Uterus (tissue), 2 donors: ENCODE measurements at regions not wholly inside any gene's neighbourhood (a gene's known extent, or its start where the extent isn't known, plus 50 kb on each side); places are given as distances from the start of the nearest gene placed in this dataset.
"Not testable (repeated sequence)": the region's sequence is repeated elsewhere in the genome, so short reads cannot be mapped to it uniquely, and the experiment has no call there.

Source experiments
- POLR2A ChIP-seq, 2 donors: fragments of 450-650 bp; IDR thresholded peaks; one replicate each; pipeline ENCODE4 v1.6.1; 2016; ENCODE audit warnings: antibody characterized with exemption in 2 of 2, mild to moderate bottlenecking in 1 of 2, moderate library complexity in 1 of 2
- TF ChIP-seq, protein P1 (sequence below), 4 experiments: fragments of 200-600 bp in 2 of 4; fragments of 450-650 bp in 2 of 4; sonication (generic) in 2 of 4; IDR thresholded peaks; one replicate each; pipeline ENCODE4 v1.5.1; 2016 to 2019; ENCODE audit warnings: antibody characterized with exemption in 4 of 4, mild to moderate bottlenecking in 2 of 4, moderate library complexity in 1 of 4

DNA sequence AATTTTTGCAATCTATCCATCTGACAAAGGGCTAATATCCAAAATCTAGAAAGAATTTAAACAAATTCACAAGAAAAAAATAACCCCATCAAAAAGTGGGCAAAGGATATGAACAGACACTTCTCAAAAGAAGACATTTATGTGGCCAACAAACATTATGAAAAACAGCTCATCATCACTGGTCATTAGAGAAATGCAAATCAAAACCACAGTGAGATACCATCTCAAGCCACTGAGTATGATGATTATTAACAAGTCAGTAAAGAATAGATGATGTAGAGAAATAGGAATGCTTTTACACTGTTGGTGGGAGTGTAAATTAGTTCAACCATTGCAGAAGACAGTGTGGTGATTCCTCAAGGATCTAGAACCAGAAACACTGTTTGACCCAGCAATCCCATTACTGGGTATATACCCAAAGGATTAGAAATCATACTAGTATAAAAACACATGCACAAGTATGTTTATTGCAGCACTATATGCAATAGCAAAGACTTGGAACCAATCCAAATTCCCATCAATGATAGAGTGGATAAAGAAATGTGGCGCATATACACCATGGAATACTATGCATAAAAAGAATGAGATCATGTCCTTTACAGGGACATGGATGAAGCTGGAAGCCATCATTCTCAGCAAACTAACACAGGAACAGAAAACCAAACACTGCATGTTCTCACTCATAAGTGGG, 96.1 kb downstream of the POSTN start:
- not testable (repeated sequence) for TF ChIP-seq POLR2A (IDR thresholded peaks at IDR 0.05)
- TF ChIP-seq, protein P1, sequence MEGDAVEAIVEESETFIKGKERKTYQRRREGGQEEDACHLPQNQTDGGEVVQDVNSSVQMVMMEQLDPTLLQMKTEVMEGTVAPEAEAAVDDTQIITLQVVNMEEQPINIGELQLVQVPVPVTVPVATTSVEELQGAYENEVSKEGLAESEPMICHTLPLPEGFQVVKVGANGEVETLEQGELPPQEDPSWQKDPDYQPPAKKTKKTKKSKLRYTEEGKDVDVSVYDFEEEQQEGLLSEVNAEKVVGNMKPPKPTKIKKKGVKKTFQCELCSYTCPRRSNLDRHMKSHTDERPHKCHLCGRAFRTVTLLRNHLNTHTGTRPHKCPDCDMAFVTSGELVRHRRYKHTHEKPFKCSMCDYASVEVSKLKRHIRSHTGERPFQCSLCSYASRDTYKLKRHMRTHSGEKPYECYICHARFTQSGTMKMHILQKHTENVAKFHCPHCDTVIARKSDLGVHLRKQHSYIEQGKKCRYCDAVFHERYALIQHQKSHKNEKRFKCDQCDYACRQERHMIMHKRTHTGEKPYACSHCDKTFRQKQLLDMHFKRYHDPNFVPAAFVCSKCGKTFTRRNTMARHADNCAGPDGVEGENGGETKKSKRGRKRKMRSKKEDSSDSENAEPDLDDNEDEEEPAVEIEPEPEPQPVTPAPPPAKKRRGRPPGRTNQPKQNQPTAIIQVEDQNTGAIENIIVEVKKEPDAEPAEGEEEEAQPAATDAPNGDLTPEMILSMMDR (IDR thresholded peaks at IDR 0.05) = not testable (repeated sequence)
